NCI-H345 (cell line): ENCODE measurements at regions not wholly inside any gene's neighbourhood (a gene's known extent, or its start where the extent isn't known, plus 50 kb on each side); places are given as distances from the start of the nearest gene placed in this dataset.
"Not testable (repeated sequence)": the region's sequence is repeated elsewhere in the genome, so short reads cannot be mapped to it uniquely, and the experiment has no call there.

Source experiments
- DNase-seq: peaks from one replicate; lab custom pipeline; 2025; lab: John Stamatoyannopoulos, UW

DNA sequence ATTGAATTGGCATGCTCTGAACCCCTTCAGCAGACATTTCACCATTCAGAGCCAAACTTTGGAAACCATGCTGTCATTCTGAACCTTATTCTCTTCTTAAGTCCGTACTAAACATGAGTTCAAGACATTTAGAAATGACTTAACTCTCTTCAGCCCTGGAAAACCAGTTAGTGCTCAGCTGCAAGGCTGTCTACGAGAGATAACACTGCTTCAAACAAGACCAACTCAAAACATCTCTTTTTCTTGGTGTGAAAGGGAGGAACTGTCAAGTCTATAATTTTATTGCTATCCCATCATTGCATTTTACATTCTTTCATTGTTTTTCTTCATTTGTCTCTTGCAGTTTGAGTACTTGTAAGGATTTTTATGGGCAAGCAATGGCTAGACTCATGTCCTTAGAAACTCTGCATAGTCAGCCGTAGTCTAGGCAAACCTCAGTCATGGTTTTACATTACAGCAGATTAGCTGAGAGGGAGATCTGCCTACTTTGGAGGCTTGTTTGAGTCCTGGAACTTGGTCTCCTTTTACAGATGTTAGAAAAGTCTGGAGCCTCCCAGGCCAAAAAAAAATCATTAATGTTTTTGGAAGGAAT, 120.6 kb upstream of the JADE1 start:
- no peak for DNase-seq

- no peak for DNase-seq
Measured at GRCh38 chr4:128688033-128688721, 121.3 kb upstream of the JADE1 start.

DNA sequence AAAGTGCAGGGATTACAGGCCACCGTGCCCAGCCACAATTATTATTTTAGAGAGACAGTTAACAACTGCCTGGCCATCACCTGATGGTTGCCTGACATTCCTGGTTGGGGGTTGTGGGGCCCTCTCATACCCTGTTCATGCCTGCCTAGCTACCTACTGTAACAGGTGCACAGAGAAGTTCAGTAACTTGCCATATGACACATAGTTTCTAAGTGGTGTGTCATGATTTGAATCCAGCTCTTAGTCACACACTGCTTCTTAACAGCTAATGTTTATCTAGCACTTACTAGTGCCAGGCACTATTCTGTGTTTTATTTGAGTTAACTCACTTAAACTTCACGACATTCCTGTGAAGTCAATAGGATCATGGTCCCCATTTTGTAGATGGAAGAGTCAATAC, 122.7 kb upstream of the JADE1 start:
- no peak for DNase-seq

- DNase-seq, result no peak
Measured at GRCh38 chr4:128686032-128686465, 123.5 kb upstream of the JADE1 start.

DNA sequence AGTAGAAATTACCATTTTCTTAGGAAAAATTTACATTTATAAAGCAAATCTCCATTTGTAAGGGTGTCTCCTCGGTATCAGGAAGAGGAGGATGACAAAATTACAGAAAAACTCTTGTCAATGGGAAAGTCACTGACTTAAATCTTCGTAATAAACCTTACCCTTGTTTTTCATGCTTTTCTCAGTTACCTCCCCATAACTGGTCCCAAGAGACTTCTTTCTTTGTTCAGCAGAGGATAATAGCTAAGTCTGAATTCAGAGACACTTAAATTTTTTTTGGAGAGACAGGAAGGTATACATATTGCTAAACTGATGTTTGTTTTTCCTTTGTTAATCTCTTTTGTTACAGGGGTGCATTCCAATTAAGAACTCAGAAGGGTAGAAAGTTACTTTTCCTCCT, 125.5 kb upstream of the JADE1 start:
- DNase-seq, result no peak

GRCh38 chr4:128682942-128683666, 126.4 kb upstream of the JADE1 start:
- no peak for DNase-seq

- DNase-seq, result no peak
Measured at GRCh38 chr4:128676095-128676494, 133.4 kb upstream of the JADE1 start.

DNA sequence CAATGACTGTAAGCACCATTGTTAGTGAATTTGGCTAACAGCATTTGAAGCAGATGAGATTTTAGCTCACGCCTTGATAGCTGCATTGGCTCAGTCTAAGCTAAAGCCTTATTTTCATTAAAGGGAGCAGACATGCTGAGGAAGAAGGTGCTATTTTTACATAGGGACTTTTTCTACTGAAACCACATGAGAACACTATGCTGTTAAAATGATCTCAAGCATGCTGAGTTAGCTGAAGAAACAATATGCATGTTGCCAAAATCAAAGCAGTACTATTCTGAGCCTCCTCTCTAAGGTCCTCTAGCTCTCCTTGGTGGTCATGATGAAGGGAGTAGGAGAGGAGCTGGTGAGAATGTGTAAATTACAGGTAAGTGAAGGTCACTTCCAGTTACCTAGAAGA, 134.4 kb upstream of the JADE1 start:
- no peak for DNase-seq

- DNase-seq, result not testable (repeated sequence)
Measured at GRCh38 chr4:128673159-128673558, 136.3 kb upstream of the JADE1 start.

GRCh38 chr4:128672596-128672995, 136.9 kb upstream of the JADE1 start:
- DNase-seq, result not testable (repeated sequence)

GRCh38 chr4:128670513-128670912, 139.0 kb upstream of the JADE1 start:
- DNase-seq, result no peak

- no peak for DNase-seq
Measured at GRCh38 chr4:128668566-128668965, 140.9 kb upstream of the JADE1 start.

GRCh38 chr4:128665514-128665913, 144.0 kb upstream of the JADE1 start:
- no peak for DNase-seq

DNA sequence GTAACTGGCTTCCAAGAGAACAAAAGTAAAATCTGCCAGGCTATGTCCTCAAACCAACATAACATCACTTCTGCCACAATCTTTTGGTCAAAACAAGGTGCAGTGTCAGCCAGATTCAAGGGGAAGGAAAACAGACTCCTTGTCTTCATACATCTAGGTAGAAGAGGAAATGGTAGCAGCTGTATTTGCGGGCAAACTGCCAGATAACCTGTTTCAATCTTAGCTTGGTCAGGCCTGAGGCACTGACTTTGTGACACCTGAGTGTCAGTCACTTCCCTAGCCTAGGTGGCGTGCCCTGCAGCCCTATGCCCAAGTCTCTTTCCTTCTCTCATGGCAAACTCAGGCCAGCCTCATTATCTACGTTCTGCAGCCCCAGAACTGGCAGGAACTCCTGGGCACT, 146.2 kb upstream of the JADE1 start:
- no peak for DNase-seq

DNA sequence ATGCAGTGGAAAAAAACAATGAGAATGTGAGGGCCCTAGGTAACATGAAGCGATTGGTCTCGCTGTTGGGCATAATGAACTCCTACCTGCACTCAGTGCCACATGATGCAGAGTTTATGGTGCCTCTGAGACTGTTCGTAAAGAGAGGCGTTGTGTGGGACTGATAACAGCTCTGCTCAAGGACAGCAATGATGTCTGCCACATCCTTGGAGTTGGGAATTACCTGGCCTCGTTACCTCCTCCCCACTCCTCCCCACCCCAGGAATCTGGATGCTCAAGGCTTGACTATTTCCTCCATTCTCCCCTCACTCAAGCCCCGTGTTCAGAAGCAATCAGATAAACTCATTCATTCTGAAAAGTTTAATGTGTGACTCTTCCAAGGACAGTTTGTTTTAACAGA, 148.0 kb upstream of the JADE1 start:
- no peak for DNase-seq

DNA sequence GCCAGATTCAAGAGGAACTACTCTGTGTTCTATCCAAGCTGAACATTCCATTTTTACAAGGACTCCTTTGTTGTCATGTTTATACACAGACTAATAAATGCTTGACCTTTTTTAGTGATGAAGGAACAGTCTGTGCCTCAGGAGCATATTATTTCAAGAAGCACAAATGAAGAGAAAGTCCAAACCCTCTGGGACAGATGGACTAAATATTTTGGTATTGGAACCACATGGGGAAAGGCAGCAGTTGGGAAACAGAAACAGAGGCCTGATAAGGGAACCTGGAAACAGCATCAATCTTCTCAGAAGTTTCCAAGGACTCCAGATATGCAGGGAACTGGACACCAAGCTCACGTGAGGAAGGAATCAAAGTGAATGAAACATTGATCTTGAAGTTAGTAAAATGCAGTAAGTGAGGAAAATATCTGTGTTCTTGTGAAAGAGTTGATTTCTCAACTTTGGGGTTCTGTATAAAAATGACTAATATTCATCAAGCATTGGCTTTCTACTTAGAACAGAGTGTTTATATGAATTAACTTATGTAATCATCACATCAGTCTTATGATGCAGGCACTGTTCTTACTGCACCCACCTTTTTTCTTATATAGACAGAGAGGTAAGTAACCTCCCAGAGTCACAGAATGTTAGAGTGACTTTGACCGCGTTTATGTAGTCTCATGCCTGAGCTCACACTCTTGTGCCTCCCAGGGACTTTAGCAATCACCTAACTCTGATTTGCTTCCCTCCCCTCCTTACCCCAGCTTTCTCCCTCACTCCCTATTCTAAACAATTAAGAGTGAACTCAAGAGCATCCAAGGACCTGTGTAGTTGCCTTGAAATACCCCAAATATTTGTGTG, 148.9 kb upstream of the JADE1 start:
- no peak for DNase-seq

- no peak for DNase-seq
Measured at GRCh38 chr4:128658214-128658631, 151.3 kb upstream of the JADE1 start.

DNA sequence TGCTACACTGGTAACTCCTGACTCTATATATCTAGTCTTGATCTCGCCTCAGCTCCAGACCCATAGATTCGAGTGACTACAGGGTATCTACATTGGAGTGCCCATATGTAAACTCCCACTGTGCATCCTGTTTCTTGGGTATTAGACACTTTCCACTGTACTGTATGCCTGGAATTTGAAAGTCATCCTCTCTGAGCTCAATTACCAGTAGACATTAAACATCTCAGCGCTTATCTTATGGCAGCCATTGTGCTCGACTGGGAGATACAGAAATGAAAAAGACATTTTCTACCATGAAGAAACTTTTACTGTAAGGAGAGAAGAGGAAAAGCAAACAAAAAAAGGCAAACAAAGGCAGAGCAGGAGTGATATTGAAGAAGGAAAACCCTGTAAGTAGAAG, 151.9 kb upstream of the JADE1 start:
- no peak for DNase-seq

DNA sequence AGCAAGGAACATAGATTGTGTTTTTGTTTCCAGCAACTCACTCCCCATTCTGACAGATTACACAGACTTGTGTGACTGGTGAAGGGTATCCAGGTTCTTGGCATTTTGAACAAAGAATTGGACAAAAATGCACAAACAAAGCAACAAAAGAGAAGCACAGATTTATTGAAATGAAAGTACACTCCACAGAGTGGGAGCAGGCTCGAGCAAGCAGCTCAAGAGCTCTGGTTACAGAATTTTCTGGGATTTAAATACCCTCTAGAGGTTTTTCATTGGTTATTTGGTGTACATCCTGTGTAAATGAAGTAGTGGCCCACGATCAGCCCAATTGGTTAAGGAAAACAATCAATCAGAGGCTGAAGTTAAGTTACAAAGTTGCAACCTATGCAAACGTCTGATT, 155.0 kb upstream of the JADE1 start:
- no peak for DNase-seq

DNA sequence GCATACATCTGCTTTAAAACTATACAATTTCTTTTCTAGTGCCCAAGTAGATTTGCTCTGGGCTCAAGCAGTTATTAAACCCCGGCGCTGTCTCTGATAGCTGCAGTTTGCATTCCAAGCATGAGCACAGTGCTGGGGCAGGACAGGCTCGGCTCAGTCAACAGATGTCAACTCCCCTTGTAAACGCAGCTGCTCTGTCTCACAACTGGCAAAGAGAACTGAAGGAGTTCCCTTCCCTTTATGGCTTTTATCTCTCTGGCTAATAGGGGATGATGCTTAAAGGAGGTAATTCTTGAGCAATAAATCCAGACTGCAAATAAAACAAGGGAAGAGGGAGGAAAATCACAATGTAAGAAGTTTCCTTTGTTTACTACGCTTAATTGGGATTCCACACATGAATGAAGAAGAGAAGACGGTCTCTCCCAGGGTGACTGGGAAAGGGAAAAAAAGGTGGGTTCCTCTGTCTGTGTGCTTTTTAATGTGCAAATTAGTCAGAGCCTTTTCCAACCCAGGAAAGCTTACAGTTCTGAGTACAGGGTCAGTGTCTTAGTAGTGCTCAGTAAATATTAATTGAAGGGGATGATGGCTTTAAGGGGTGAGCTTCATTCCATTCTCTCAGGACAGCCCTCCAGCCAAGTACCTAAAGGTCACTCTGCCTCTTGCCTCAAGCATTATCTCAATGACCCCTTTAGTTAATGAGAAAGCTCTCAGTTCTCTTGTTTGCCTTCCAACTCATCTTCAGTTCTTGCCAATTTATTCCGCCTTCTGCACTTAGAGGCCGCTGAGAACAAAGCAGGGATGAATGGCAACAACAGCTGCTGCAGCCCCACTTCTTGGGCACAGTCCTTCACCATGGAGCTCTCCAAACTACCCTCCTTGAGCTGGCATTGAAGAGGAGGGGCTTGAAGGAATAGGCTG, 155.7 kb upstream of the JADE1 start:
- DNase-seq, result peak; percentile 50

DNA sequence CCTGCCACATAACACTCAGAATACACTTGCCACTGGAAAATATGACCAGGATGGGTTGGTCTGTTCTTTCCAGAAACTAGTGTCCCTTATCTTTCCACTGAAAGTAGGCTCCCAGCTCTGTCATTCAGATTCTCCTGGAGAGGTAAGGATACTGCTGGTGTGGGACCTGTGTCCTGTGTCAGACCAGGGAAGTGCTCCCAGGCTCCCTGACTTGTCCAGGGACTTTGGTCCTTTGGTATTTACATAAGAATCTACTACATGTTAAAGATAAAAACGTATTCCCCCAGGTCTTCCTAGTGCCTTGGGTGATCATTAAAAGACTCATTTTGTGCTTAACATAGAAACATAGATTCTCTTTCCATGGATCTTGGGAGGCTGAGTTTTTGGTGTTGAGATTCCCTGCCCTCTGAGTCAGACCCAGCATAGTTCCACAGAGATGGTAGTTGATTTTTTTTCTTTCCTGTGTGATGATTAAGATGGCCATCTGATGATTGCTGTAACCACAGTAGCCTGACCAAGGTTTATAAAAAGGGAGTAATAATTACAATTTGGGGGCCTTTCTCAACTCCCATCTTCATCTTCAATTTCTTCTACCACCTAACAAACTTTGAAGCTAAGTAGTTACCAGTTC, 159.8 kb upstream of the JADE1 start:
- no peak for DNase-seq
